HepG2 (cell line): ENCODE measurements at regions not wholly inside any gene's neighbourhood (a gene's known extent, or its start where the extent isn't known, plus 50 kb on each side); places are given as distances from the start of the nearest gene placed in this dataset.

ENCODE experiments used
- ATAC-seq: fragments of 200-7000 bp; cut with Tn5 transposase; 3 replicates; pipeline ENCODE4 v1.9.1; 2020; ENCODE audit warnings: mild to moderate bottlenecking, moderate library complexity
- BruUV-seq: library from RNA; stranded (reverse); fragments of 400-500 nt; replicated peaks from 2 replicates; lab custom pipeline; 2021; lab: Mats Ljungman, UMichigan
- CTCF ChIA-PET: fragments of 300-600 bp; formaldehyde crosslinking; extraction: SDS; loops from one replicate; lab custom pipeline; 2021; ENCODE audit warnings: low total read pairs, inconsistent platforms, low intra/inter-chr PET ratio; lab: Yijun Ruan, JAX
- POLR2A ChIA-PET: fragments of 350-600 bp; sonication (Branson Sonifier 250); formaldehyde crosslinking; loops from one replicate; lab custom pipeline; 2020; ENCODE audit warnings: antibody characterized with exemption, inconsistent platforms; lab: Yijun Ruan, JAX
- DNase-seq: peaks from one replicate; pipeline ENCODE4 v3.0.0-alpha.2; 2015; ENCODE audit warnings: low spot score
- FAIRE-seq: peaks from 3 replicates; lab custom pipeline; 2011; peaks lifted over from hg19 to GRCh38; lab: Jason Lieb, UNC
- H2AFZ ChIP-seq: one replicate; pipeline ENCODE4 v1.6.1; 2011; ENCODE audit warnings: low read length, inconsistent platforms
- H3K27ac ChIP-seq: fragments of 300-600 bp; 3 replicates; pipeline ENCODE4 v1.8.0; 2011; ENCODE audit warnings: mixed run types, mild to moderate bottlenecking, mixed read lengths, low read length, inconsistent platforms; ENCODE audit not compliant: insufficient read depth; ENCODE audit errors: extremely low read length
- H3K27me3 ChIP-seq, 2 experiments: fragments of 200-600 bp in 1 of 2; 2 replicates in 1 of 2; 3 replicates in 1 of 2; pipeline versions ENCODE4 v1.6.0 to v1.8.0; 2011; ENCODE audit warnings: low read length in 2 of 2, mild to moderate bottlenecking in 2 of 2, moderate library complexity in 2 of 2, inconsistent platforms in 1 of 2; ENCODE audit not compliant: insufficient read depth in 2 of 2, control insufficient read depth in 1 of 2
- H3K36me3 ChIP-seq, 2 experiments: fragments of 200-600 bp in 1 of 2; replicated peaks in 1 of 2; 2 replicates in 1 of 2; 3 replicates in 1 of 2; pipeline versions ENCODE4 v1.5.1 to v1.8.0; 2011; ENCODE audit warnings: low read length in 2 of 2, inconsistent platforms in 1 of 2; ENCODE audit not compliant: insufficient read depth in 2 of 2, control insufficient read depth in 1 of 2
- H3K4me1 ChIP-seq: 2 replicates; pipeline ENCODE4 v1.5.1; 2012; ENCODE audit warnings: low read length, inconsistent platforms; ENCODE audit not compliant: insufficient read depth
- H3K4me2 ChIP-seq: 2 replicates; pipeline ENCODE4 v1.6.0; 2011; ENCODE audit warnings: low read depth, low read length, inconsistent platforms
- H3K4me3 ChIP-seq, 3 experiments: fragments of 200-600 bp in 1 of 3; sonication (generic), shearing (Covaris generic) in 1 of 3; replicated peaks in 1 of 3; 2 replicates each; pipeline ENCODE4 v1.5.1; 2011 to 2016; ENCODE audit warnings: low read length in 3 of 3, inconsistent platforms in 2 of 3, low read depth in 2 of 3, mild to moderate bottlenecking in 2 of 3, control low read depth in 1 of 3, mixed read lengths in 1 of 3; ENCODE audit not compliant: insufficient read depth in 1 of 3
- H3K79me2 ChIP-seq: one replicate; pipeline ENCODE4 v1.6.1; 2011; ENCODE audit warnings: low read length, inconsistent platforms; ENCODE audit not compliant: insufficient read depth
- H3K9ac ChIP-seq: 2 replicates; pipeline ENCODE4 v1.6.0; 2011; ENCODE audit warnings: mild to moderate bottlenecking, low read depth, low read length, inconsistent platforms; ENCODE audit not compliant: insufficient read depth
- H3K9me3 ChIP-seq: 2 replicates; pipeline ENCODE4 v1.5.1; 2012; ENCODE audit warnings: mild to moderate bottlenecking, low read length
- H4K20me1 ChIP-seq: 2 replicates; pipeline ENCODE4 v1.6.0; 2011; ENCODE audit warnings: inconsistent platforms, mild to moderate bottlenecking, low read length, moderate library complexity; ENCODE audit not compliant: insufficient read depth
- AHDC1 ChIP-seq: sonication (generic); formaldehyde crosslinking; IDR thresholded peaks from 2 replicates; pipeline ENCODE4 v1.5.1; 2020; ENCODE audit warnings: mild to moderate bottlenecking, missing genetic modification reagents, borderline replicate concordance
- ARID5B ChIP-seq: IDR thresholded peaks from 2 replicates; pipeline ENCODE4 v1.4.0; 2020; ENCODE audit warnings: mild to moderate bottlenecking, missing genetic modification reagents
- DBP ChIP-seq: sonication (generic); formaldehyde crosslinking; IDR thresholded peaks from 2 replicates; pipeline ENCODE4 v1.4.0; 2020; ENCODE audit warnings: missing genetic modification reagents; ENCODE audit errors: not compliant biosample characterization
- HNF1A ChIP-seq, 2 experiments: sonication (generic) in 1 of 2; formaldehyde crosslinking in 1 of 2; IDR thresholded peaks; 2 replicates each; pipeline versions ENCODE4 v1.4.0 to v1.6.1; 2016 to 2020; ENCODE audit warnings: borderline replicate concordance in 1 of 2, low read depth in 1 of 2, mild to moderate bottlenecking in 1 of 2, missing genetic modification reagents in 1 of 2
- PHB2 ChIP-seq: fragments of 450-650 bp; IDR thresholded peaks from 2 replicates; pipeline ENCODE4 v1.6.1; 2018; ENCODE audit not compliant: partially characterized antibody
- STAG1 ChIP-seq: sonication (generic); formaldehyde crosslinking; IDR thresholded peaks from 2 replicates; pipeline ENCODE4 v1.4.0; 2020; ENCODE audit warnings: missing genetic modification reagents
- TGIF2 ChIP-seq: IDR thresholded peaks from 2 replicates; pipeline ENCODE4 v1.6.1; 2016; ENCODE audit warnings: control low read depth, missing compliant biosample characterization
- ZBTB7A ChIP-seq: sonication (generic); formaldehyde crosslinking; IDR thresholded peaks from 2 replicates; pipeline ENCODE4 v1.8.0; 2022; ENCODE audit warnings: mild to moderate bottlenecking, missing genetic modification reagents
- ZNF761 ChIP-seq: sonication (generic); formaldehyde crosslinking; conservative IDR thresholded peaks from 2 replicates; pipeline ENCODE4 v1.4.0; 2020; ENCODE audit warnings: mild to moderate bottlenecking, missing genetic modification reagents
- WGBS: methylation state at CpG from one replicate; pipeline ENCODE4 v1.1.6; 2017; ENCODE audit warnings: low lambda C conversion rate; 5-methylcytosine and 5-hydroxymethylcytosine counted together
- in situ Hi-C: cut with HindIII; loops from 2 replicates; pipeline ENCODE4 v1.10.0; 2017; ENCODE audit warnings: low pct_unique_long_range_greater_than_20kb; ENCODE audit not compliant: extremely low pct_ligation_motif_present
- intact Hi-C: fragments of 100-400 bp; cut with micrococcal nuclease; formaldehyde crosslinking; loops from one replicate; pipeline ENCODE4 v1.10.0; 2022; ENCODE audit not compliant: unreplicated experiment

GRCh38 chr3:152589644-152590043 is 245.3 kb upstream of the P2RY1 start:
- ChIA-PET CTCF (no interaction called here), POLR2A (no interaction called here)
- WGBS = 0% methylated on average over 2 of the region's 2 CpGs
- no peaks in the 10 kb centered on the region for H3K79me2 ChIP-seq
- H2AFZ ChIP-seq = no peak overlapping the region
- H3K27ac ChIP-seq = no peak overlapping the region
- H3K9ac ChIP-seq = no peak overlapping the region
- H3K4me2 ChIP-seq = no peak overlapping the region
- in situ Hi-C loops = no loop called here
- no peaks in the 10 kb centered on the region for H3K9me3 ChIP-seq
- intact Hi-C loops = no loop called here
- no TSS peak for BruUV-seq
- H3K4me3 ChIP-seq = no peak overlapping the region
- H3K36me3 ChIP-seq = no peaks in the 10 kb centered on the region
- DNase-seq (no peak), ATAC-seq (no peak), FAIRE-seq (no peak)
- H3K4me1 ChIP-seq = no peaks in the 10 kb centered on the region
- H3K27me3 ChIP-seq = no peaks in the 10 kb centered on the region
- H4K20me1 ChIP-seq = no peaks in the 10 kb centered on the region
- TF ChIP-seq TGIF2 = no peak
- no peak for TF ChIP-seq DBP
- no peak for TF ChIP-seq ZNF761 (CRISPR knock-in tag)
- no peak for TF ChIP-seq HNF1A (IDR thresholded peaks at IDR 0.05; ENCODE audit: low read depth)
- TF ChIP-seq HNF1A (CRISPR knock-in tag; IDR thresholded peaks at IDR 0.05; ENCODE audit: borderline replicate concordance) = no peak
- TF ChIP-seq STAG1 = no peak
- no peak for TF ChIP-seq PHB2
- TF ChIP-seq ZBTB7A (CRISPR knock-in tag) = no peak
- no peak for TF ChIP-seq ARID5B (CRISPR knock-in tag)
- no peak for TF ChIP-seq AHDC1 (CRISPR knock-in tag)
